ENCODE measurements at regions not wholly inside any gene's neighbourhood (a gene's known extent, or its start where the extent isn't known, plus 50 kb on each side); places are given as distances from the start of the nearest gene placed in this dataset.

DNA sequence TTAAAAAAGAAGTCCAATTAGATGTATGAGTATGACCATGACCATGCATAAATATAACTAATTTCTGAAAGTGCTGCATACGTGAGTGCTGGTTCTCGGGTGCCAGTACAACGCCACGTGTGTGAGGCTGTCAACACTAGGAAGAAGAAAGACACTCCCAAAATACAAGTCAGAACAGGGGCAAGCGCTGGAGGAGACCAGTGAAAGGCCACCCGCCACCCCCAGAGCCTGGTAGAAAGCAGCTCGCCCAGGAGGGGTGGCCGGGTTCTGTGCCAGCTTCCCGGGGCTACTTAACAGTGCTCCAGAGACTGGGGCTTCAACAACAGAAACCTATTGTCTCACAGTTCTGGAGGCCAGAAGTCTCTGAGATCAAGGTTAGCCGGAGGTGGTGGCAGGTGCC, 147.6 kb downstream of the RTP5 start:
- no peak for TF ChIP-seq POLR2AphosphoS5 (IDR thresholded peaks at IDR 0.05; ENCODE audit: borderline replicate concordance, low read depth, low read length)
- no peak for TF ChIP-seq EZH2 (IDR thresholded peaks at IDR 0.05)
- TF ChIP-seq FOXP2 (optimal IDR thresholded peaks at IDR 0.05; ENCODE audit: control extremely low read depth, extremely low read length, insufficient read depth): no peak
